Spinal cord (tissue), 9 donors: ENCODE measurements at regions not wholly inside any gene's neighbourhood (a gene's known extent, or its start where the extent isn't known, plus 50 kb on each side); places are given as distances from the start of the nearest gene placed in this dataset.
"Not testable (repeated sequence)": the region's sequence is repeated elsewhere in the genome, so short reads cannot be mapped to it uniquely, and the experiment has no call there.

Experiments
- DNase-seq, 6 donors: peaks; one replicate each; pipeline versions ENCODE4 v3.0.0 to v3.0.0-alpha.2; 2013 to 2015; ENCODE audit warnings: low spot score in 6 of 6, low read depth in 4 of 6
- H3K27ac ChIP-seq: one replicate; pipeline ENCODE4 v1.5.1; 2013; ENCODE audit warnings: low read depth, low read length, control low read depth
- H3K27me3 ChIP-seq: one replicate; pipeline ENCODE4 v1.6.1; 2013; ENCODE audit warnings: low read length; ENCODE audit not compliant: control insufficient read depth, insufficient read depth
- H3K36me3 ChIP-seq: one replicate; pipeline ENCODE4 v1.6.1; 2013; ENCODE audit warnings: low read length; ENCODE audit not compliant: control insufficient read depth, insufficient read depth
- H3K4me1 ChIP-seq: one replicate; pipeline ENCODE4 v1.6.1; 2013; ENCODE audit warnings: low read length; ENCODE audit not compliant: control insufficient read depth, insufficient read depth
- H3K4me3 ChIP-seq: one replicate; pipeline ENCODE4 v1.5.1; 2013; ENCODE audit warnings: low read depth, low read length, control low read depth
- H3K9me3 ChIP-seq: one replicate; pipeline ENCODE4 v1.6.1; 2013; ENCODE audit warnings: low read length; ENCODE audit not compliant: control insufficient read depth, insufficient read depth
- WGBS: methylation state at CpG from one replicate; pipeline ENCODE4 v1.1.5; 2013; ENCODE audit warnings: missing lambda C conversion rate; ENCODE audit not compliant: insufficient coverage; 5-methylcytosine and 5-hydroxymethylcytosine counted together
- donor health status: healthy.

- DNase-seq: peak in 1 of 6 donors; percentile 43
- Histone ChIP-seq H3K4me3 (no peak overlapping the region), H3K9me3 (no peaks in the 10 kb centered on the region), H3K27ac (no peak overlapping the region), H3K27me3 (no peaks in the 10 kb centered on the region), H3K4me1 (peaks cover 3% of the 10 kb centered on the region), H3K36me3 (no peaks in the 10 kb centered on the region)
- WGBS: no CpG with 5 or more reads among the region's 4 CpGs
These were observed 1350.1 kb upstream of the ACO1 start for GRCh38 chr9:31034311-31034710.

GRCh38 chr9:31040564-31040963, 1343.9 kb upstream of the ACO1 start:
- DNase-seq: no peak
- Histone ChIP-seq H3K27me3 (no peaks in the 10 kb centered on the region), H3K36me3 (no peaks in the 10 kb centered on the region), H3K4me1 (no peaks in the 10 kb centered on the region), H3K4me3 (no peak overlapping the region), H3K27ac (no peak overlapping the region), H3K9me3 (no peaks in the 10 kb centered on the region)
- no CpG with 5 or more reads among the region's 4 CpGs for WGBS

- no peaks in the 10 kb centered on the region for H3K27me3 ChIP-seq
- H3K36me3 ChIP-seq: no peaks in the 10 kb centered on the region
- DNase-seq: no peak
- H3K9me3 ChIP-seq: no peaks in the 10 kb centered on the region
- no CpG with 5 or more reads among the region's 1 CpG for WGBS
- H3K27ac ChIP-seq: no peak overlapping the region
- no peak overlapping the region for H3K4me3 ChIP-seq
- no peaks in the 10 kb centered on the region for H3K4me1 ChIP-seq
These were observed 1338.6 kb upstream of the ACO1 start for GRCh38 chr9:31045810-31046209.

GRCh38 chr9:31061592-31061991, 1322.9 kb upstream of the ACO1 start:
- H3K27me3 ChIP-seq, H3K4me3 ChIP-seq, H3K27ac ChIP-seq: not testable (repeated sequence)

GRCh38 chr9:31065691-31066090, 1318.8 kb upstream of the ACO1 start:
- H3K9me3 ChIP-seq: no peaks in the 10 kb centered on the region
- no peaks in the 10 kb centered on the region for H3K27me3 ChIP-seq
- DNase-seq: peak in 1 of 6 donors; percentile 47
- no peak overlapping the region for H3K4me3 ChIP-seq
- no peak overlapping the region for H3K27ac ChIP-seq
- no peaks in the 10 kb centered on the region for H3K4me1 ChIP-seq
- H3K36me3 ChIP-seq: no peaks in the 10 kb centered on the region
- 61% methylated on average over 2 of the region's 3 CpGs for whole genome bisulfite sequencing

More at GRCh38 chr9:31061592-31061991, 1322.9 kb upstream of the ACO1 start:
- not testable (repeated sequence) for DNase-seq, H3K9me3 ChIP-seq, H3K36me3 ChIP-seq, H3K4me1 ChIP-seq
- 86% methylated on average over 15 of the region's 15 CpGs for WGBS

- WGBS: 100% methylated on average over 1 of the region's 2 CpGs
- H3K4me3 ChIP-seq: no peak overlapping the region
- H3K27me3 ChIP-seq: no peaks in the 10 kb centered on the region
- H3K36me3 ChIP-seq: no peaks in the 10 kb centered on the region
- H3K9me3 ChIP-seq: no peaks in the 10 kb centered on the region
- peak in 1 of 6 donors; percentile 3 for DNase-seq
- no peaks in the 10 kb centered on the region for H3K4me1 ChIP-seq
- no peak overlapping the region for H3K27ac ChIP-seq
These were observed 1317.0 kb upstream of the ACO1 start for GRCh38 chr9:31067418-31067817.

GRCh38 chr9:31071606-31072286, 1312.7 kb upstream of the ACO1 start:
- H3K27ac ChIP-seq: no peak overlapping the region
- H3K4me3 ChIP-seq: no peak overlapping the region
- H3K27me3 ChIP-seq: no peaks in the 10 kb centered on the region
- no peaks in the 10 kb centered on the region for H3K4me1 ChIP-seq
- no peaks in the 10 kb centered on the region for H3K9me3 ChIP-seq
- no peaks in the 10 kb centered on the region for H3K36me3 ChIP-seq
- 89% methylated on average over 23 of the region's 23 CpGs for WGBS
- no peak for DNase-seq

- Histone ChIP-seq H3K36me3 (no peaks in the 10 kb centered on the region), H3K4me1 (no peaks in the 10 kb centered on the region), H3K27ac (no peak overlapping the region), H3K4me3 (no peak overlapping the region), H3K27me3 (no peaks in the 10 kb centered on the region), H3K9me3 (no peaks in the 10 kb centered on the region)
- no peak for DNase-seq
- WGBS: 78% methylated on average over 1 of the region's 2 CpGs
These were observed 1306.3 kb upstream of the ACO1 start for GRCh38 chr9:31078175-31078574.

GRCh38 chr9:31084350-31084749, 1300.1 kb upstream of the ACO1 start:
- Histone ChIP-seq H3K4me3 (no peak overlapping the region), H3K36me3 (no peaks in the 10 kb centered on the region), H3K27me3 (no peaks in the 10 kb centered on the region), H3K9me3 (no peaks in the 10 kb centered on the region), H3K4me1 (no peaks in the 10 kb centered on the region), H3K27ac (no peak overlapping the region)
- no CpG with 5 or more reads among the region's 4 CpGs for WGBS
- DNase-seq: peak in 2 of 6 donors; percentile 11 to 28

GRCh38 chr9:31089549-31090221, 1294.8 kb upstream of the ACO1 start:
- no peak for DNase-seq
- no peaks in the 10 kb centered on the region for H3K36me3 ChIP-seq
- no peak overlapping the region for H3K27ac ChIP-seq
- no peaks in the 10 kb centered on the region for H3K4me1 ChIP-seq
- H3K4me3 ChIP-seq: no peak overlapping the region
- H3K9me3 ChIP-seq: no peaks in the 10 kb centered on the region
- H3K27me3 ChIP-seq: no peaks in the 10 kb centered on the region
